NT2/D1 (cell line): ENCODE measurements at regions not wholly inside any gene's neighbourhood (a gene's known extent, or its start where the extent isn't known, plus 50 kb on each side); places are given as distances from the start of the nearest gene placed in this dataset.

Experiments
- SUZ12 ChIP-seq: IDR thresholded peaks from 2 replicates; pipeline ENCODE4 v1.6.1; 2011; ENCODE audit not compliant: insufficient read length, insufficient read depth; ENCODE audit errors: extremely low read depth
- YY1 ChIP-seq: IDR thresholded peaks from 2 replicates; pipeline ENCODE4 v1.6.1; 2011; ENCODE audit not compliant: insufficient read length, insufficient read depth
- ZNF274 ChIP-seq: IDR thresholded peaks from 2 replicates; pipeline ENCODE4 v1.6.1; 2011; ENCODE audit warnings: mild to moderate bottlenecking, low read depth, low read length

- TF ChIP-seq YY1: no peak
- TF ChIP-seq SUZ12: no peak
- no peak for TF ChIP-seq ZNF274
Observed at GRCh38 chr7:19988860-19989259, 215.4 kb upstream of the TMEM196 start.
